Nephron progenitor cell (in vitro differentiated cells): ENCODE measurements at regions not wholly inside any gene's neighbourhood (a gene's known extent, or its start where the extent isn't known, plus 50 kb on each side); places are given as distances from the start of the nearest gene placed in this dataset.

Experiments
- DNase-seq: peaks from one replicate; pipeline ENCODE4 v3.0.0; 2021
- H3K27ac Mint-ChIP-seq: 2 replicates; pipeline ENCODE4 v1.8.0; 2021; ENCODE audit warnings: mild to moderate bottlenecking, moderate library complexity, mixed read lengths
- H3K27me3 Mint-ChIP-seq: 2 replicates; pipeline ENCODE4 v1.8.0; 2021; ENCODE audit warnings: mild to moderate bottlenecking, low read depth, mixed read lengths; ENCODE audit not compliant: poor library complexity
- H3K36me3 Mint-ChIP-seq: 2 replicates; pipeline ENCODE4 v1.8.0; 2021; ENCODE audit warnings: low read depth, mixed read lengths
- H3K4me1 Mint-ChIP-seq: 2 replicates; pipeline ENCODE4 v1.8.0; 2021; ENCODE audit warnings: mixed read lengths
- H3K4me3 Mint-ChIP-seq: 2 replicates; pipeline ENCODE4 v1.8.0; 2021; ENCODE audit warnings: mild to moderate bottlenecking, moderate library complexity, mixed read lengths
- H3K9me3 Mint-ChIP-seq: 2 replicates; pipeline ENCODE4 v1.8.0; 2021; ENCODE audit warnings: mild to moderate bottlenecking, moderate library complexity, mixed read lengths
- CTCF ChIP-seq: fragments of 200-600 bp; sonication (generic); IDR thresholded peaks from 2 replicates; pipeline ENCODE4 v1.5.0; 2021; ENCODE audit warnings: antibody characterized with exemption

DNA sequence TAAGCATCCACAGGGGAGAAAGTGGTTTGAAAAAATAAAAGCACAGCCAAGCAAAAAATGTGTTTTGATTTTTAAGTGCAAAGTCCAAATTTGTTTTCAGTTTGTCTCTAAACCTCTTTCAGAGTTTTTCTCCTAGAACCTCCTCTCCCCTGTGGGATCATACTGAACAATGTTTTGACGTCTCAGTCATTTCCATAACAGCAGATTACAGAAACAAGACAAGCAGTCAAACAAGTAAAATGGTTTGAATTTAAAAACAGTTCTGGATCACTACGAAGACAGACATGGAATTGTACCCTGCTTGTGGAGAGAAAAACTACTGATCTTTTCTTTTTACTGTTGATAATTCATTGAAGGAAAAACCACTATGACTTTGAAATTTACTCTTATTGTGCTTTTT is 245.7 kb upstream of the CNTN4 start:
- H3K4me1 Mint-ChIP-seq: no peaks in the 10 kb centered on the region
- no peaks in the 10 kb centered on the region for H3K27me3 Mint-ChIP-seq

DNA sequence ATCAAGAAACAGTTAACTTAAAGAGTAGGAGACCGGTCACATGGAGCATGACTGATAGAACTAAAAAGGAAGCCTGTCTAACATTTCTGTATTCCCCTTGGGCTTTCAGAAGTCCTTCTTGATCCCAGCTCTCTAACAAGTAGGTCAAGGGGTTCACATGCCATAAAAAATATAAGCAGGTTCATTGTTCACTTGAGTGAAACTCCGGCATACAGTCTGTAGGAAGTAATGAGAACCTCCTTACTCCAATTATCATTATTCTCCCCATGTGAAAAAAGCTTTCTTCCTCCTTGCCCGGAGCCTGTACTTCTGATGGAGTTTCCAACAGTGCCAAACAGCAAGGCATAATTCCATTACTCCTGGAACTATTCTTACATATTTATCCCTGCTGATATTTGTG is 242.8 kb upstream of the CNTN4 start:
- Mint-ChIP-seq H3K27me3 (no peaks in the 10 kb centered on the region), H3K36me3 (no peaks in the 10 kb centered on the region), H3K4me1 (no peaks in the 10 kb centered on the region), H3K27ac (no peak overlapping the region), H3K4me3 (no peak overlapping the region), H3K9me3 (peaks cover 6% of the 10 kb centered on the region)
- no peak for DNase-seq
- no peak for TF ChIP-seq CTCF

More for the DNA sequence above, 245.7 kb upstream of the CNTN4 start:
- no peaks in the 10 kb centered on the region for H3K36me3 Mint-ChIP-seq
- peaks cover 6% of the 10 kb centered on the region for H3K9me3 Mint-ChIP-seq
- DNase-seq: no peak
- H3K27ac Mint-ChIP-seq: no peak overlapping the region
- no peak overlapping the region for H3K4me3 Mint-ChIP-seq
- no peak for TF ChIP-seq CTCF

DNA sequence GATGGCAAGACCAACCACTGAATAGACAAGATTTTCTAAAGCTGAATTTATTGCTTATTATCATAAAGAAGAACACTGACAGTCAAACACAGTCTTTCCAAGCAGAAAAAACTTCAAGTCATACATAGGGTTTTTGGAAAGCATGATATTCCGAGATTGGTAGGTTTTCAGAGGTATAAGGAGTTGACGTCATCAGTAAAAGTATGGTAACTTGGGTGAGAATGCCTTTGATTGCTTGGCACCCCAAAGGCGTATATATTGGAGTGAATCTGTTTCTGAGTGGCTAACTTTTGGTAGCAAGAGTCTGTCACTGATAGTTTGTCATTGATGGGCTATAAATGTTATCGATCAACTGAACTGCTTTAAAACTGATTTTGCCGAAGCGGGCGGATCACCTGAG is 227.9 kb upstream of the CNTN4 start:
- no peak for TF ChIP-seq CTCF
- no peaks in the 10 kb centered on the region for H3K36me3 Mint-ChIP-seq
- DNase-seq: no peak
- H3K4me3 Mint-ChIP-seq: no peak overlapping the region
- H3K27me3 Mint-ChIP-seq: peaks cover 3% of the 10 kb centered on the region
- H3K9me3 Mint-ChIP-seq: no peaks in the 10 kb centered on the region
- H3K4me1 Mint-ChIP-seq: no peaks in the 10 kb centered on the region
- no peak overlapping the region for H3K27ac Mint-ChIP-seq

GRCh38 chr3:1883534-1883933 is 215.1 kb upstream of the CNTN4 start:
- peak overlapping the region; percentile 6 for H3K27ac Mint-ChIP-seq
- no peak overlapping the region for H3K4me3 Mint-ChIP-seq
- DNase-seq: no peak
- TF ChIP-seq CTCF: no peak
- H3K9me3 Mint-ChIP-seq: peaks cover 8% of the 10 kb centered on the region
- H3K27me3 Mint-ChIP-seq: no peaks in the 10 kb centered on the region
- H3K36me3 Mint-ChIP-seq: no peaks in the 10 kb centered on the region
- peaks cover 10% of the 10 kb centered on the region for H3K4me1 Mint-ChIP-seq

DNA sequence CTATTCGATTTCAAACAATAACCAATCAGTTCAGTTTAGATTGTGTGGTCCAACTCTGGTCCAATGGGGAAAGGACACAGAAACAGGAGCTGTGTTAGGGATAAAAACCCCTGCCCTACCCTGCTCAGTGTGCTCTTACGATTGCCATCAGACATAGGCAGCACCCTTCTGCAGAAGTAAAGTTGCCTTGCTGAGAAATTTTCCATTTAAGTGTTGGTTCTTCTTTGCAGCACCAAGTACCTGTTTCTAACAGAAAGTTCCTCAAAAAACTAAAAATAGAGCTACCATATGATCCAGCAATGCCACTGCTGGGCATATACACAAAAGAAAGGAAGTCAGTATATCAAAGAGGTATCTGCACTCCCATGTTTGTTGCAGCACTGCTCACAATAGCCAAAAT is 206.2 kb upstream of the CNTN4 start:
- no peak for TF ChIP-seq CTCF
- no peak overlapping the region for H3K27ac Mint-ChIP-seq
- no peaks in the 10 kb centered on the region for H3K4me1 Mint-ChIP-seq
- DNase-seq: no peak
- no peak overlapping the region for H3K4me3 Mint-ChIP-seq
- no peaks in the 10 kb centered on the region for H3K36me3 Mint-ChIP-seq
- no peaks in the 10 kb centered on the region for H3K27me3 Mint-ChIP-seq
- H3K9me3 Mint-ChIP-seq: peaks cover 26% of the 10 kb centered on the region

GRCh38 chr3:1902416-1902815 is 196.2 kb upstream of the CNTN4 start:
- Mint-ChIP-seq H3K27me3 (no peaks in the 10 kb centered on the region), H3K4me3 (no peak overlapping the region), H3K36me3 (no peaks in the 10 kb centered on the region), H3K9me3 (no peaks in the 10 kb centered on the region), H3K27ac (no peak overlapping the region), H3K4me1 (peaks cover 7% of the 10 kb centered on the region)
- no peak for TF ChIP-seq CTCF
- no peak for DNase-seq
